HCT116 (cell line): ENCODE measurements at regions not wholly inside any gene's neighbourhood (a gene's known extent, or its start where the extent isn't known, plus 50 kb on each side); places are given as distances from the start of the nearest gene placed in this dataset.

Experiments
- ATAC-seq: fragments of 200-7000 bp; cut with Tn5 transposase; 2 replicates; pipeline ENCODE4 v1.9.1; 2020; ENCODE audit warnings: mild to moderate bottlenecking, moderate library complexity
- BruUV-seq: library from RNA; stranded (reverse); fragments of 400-500 nt; replicated peaks from 2 replicates; lab custom pipeline; 2021; lab: Mats Ljungman, UMichigan
- CTCF ChIA-PET: fragments of 300-600 bp; sonication (Branson Sonifier 250); formaldehyde crosslinking; loops from one replicate; lab custom pipeline; 2021; ENCODE audit warnings: antibody characterized with exemption; lab: Charles Lee
- POLR2A ChIA-PET: fragments of 300-600, 350-600 bp; sonication (Branson Sonifier 250); formaldehyde crosslinking; loops from one replicate; lab custom pipeline; 2021; ENCODE audit warnings: antibody characterized with exemption; lab: Charles Lee
- RAD21 ChIA-PET, 2 experiments: fragments of 300-600 bp; sonication (Branson Sonifier 250); formaldehyde crosslinking; loops; one replicate each; lab custom pipeline; 2023; ENCODE audit warnings: low total read pairs in 2 of 2; ENCODE audit not compliant: uncharacterized antibody in 2 of 2, unreplicated experiment in 2 of 2, low non-redundant PET in 1 of 2; lab: Charles Lee
- DNase-seq: peaks from one replicate; pipeline ENCODE4 v3.0.0-alpha.2; 2010; ENCODE audit warnings: low read depth, low spot score
- H2AFZ ChIP-seq: fragments of 200-600 bp; shearing (Covaris generic), sonication (generic); 2 replicates; pipeline ENCODE4 v1.6.1; 2017; ENCODE audit warnings: low read depth, mixed run types, mixed read lengths, antibody characterized with exemption, low read length; ENCODE audit not compliant: poor library complexity, severe bottlenecking
- H3K27ac ChIP-seq: 2 replicates; pipeline ENCODE4 v1.5.1; 2012; ENCODE audit warnings: low read depth, low read length
- H3K27me3 ChIP-seq: fragments of 200-600 bp; sonication (generic); 2 replicates; pipeline ENCODE4 v1.6.1; 2016; ENCODE audit warnings: mixed run types, low read length, mixed read lengths; ENCODE audit not compliant: insufficient read depth
- H3K36me3 ChIP-seq, 2 experiments: fragments of 200-500 bp in 1 of 2; fragments of 200-600 bp in 1 of 2; sonication (Bioruptor generic) in 1 of 2; sonication (generic) in 1 of 2; 2 replicates each; pipeline versions ENCODE4 v1.5.1 to v1.6.1; 2014 to 2016; ENCODE audit warnings: low read length in 2 of 2, inconsistent platforms in 1 of 2, mixed read lengths in 1 of 2, mixed run types in 1 of 2; ENCODE audit not compliant: insufficient read depth in 2 of 2, control insufficient read depth in 1 of 2
- H3K4me1 ChIP-seq, 2 experiments: fragments of 200-600 bp in 1 of 2; sonication (generic) in 1 of 2; 2 replicates each; pipeline versions ENCODE4 v1.5.1 to v1.6.1; 2012 to 2017; ENCODE audit warnings: low read length in 2 of 2, inconsistent platforms in 1 of 2, mild to moderate bottlenecking in 1 of 2, mixed read lengths in 1 of 2, mixed run types in 1 of 2, moderate library complexity in 1 of 2; ENCODE audit not compliant: insufficient read depth in 2 of 2, control insufficient read depth in 1 of 2
- H3K4me2 ChIP-seq: fragments of 200-600 bp; sonication (generic); 2 replicates; pipeline ENCODE4 v1.6.1; 2017; ENCODE audit warnings: mixed run types, low read length, mixed read lengths
- H3K4me3 ChIP-seq, 2 experiments: fragments of 200-600 bp in 1 of 2; sonication (generic) in 1 of 2; replicated peaks in 1 of 2; 2 replicates each; pipeline ENCODE4 v1.5.1; 2011 to 2016; ENCODE audit warnings: low read length in 2 of 2, control low read depth in 1 of 2, low read depth in 1 of 2, mild to moderate bottlenecking in 1 of 2, mixed read lengths in 1 of 2, mixed run types in 1 of 2
- H3K79me2 ChIP-seq: fragments of 200-600 bp; sonication (generic); 2 replicates; pipeline ENCODE4 v1.6.1; 2017; ENCODE audit warnings: mild to moderate bottlenecking, mixed run types, low read length, moderate library complexity, mixed read lengths; ENCODE audit not compliant: insufficient read depth
- H3K9ac ChIP-seq: fragments of 200-600 bp; sonication (generic); 2 replicates; pipeline ENCODE4 v1.6.1; 2016; ENCODE audit warnings: low read length, mixed read lengths
- H3K9me2 ChIP-seq: fragments of 200-600 bp; sonication (generic), shearing (Covaris generic); 2 replicates; pipeline ENCODE4 v1.6.1; 2017; ENCODE audit warnings: mixed run types, mild to moderate bottlenecking, moderate library complexity; ENCODE audit not compliant: insufficient read depth
- H3K9me3 ChIP-seq, 2 experiments: fragments of 200-500 bp in 1 of 2; fragments of 200-600 bp in 1 of 2; sonication (Bioruptor generic) in 1 of 2; sonication (generic) in 1 of 2; 2 replicates each; pipeline ENCODE4 v1.6.1; 2014 to 2017; ENCODE audit warnings: low read length in 2 of 2, mixed read lengths in 2 of 2, inconsistent platforms in 1 of 2, low read depth in 1 of 2, mild to moderate bottlenecking in 1 of 2, mixed run types in 1 of 2, moderate library complexity in 1 of 2; ENCODE audit not compliant: control insufficient read depth in 1 of 2, insufficient read depth in 1 of 2
- H4K20me1 ChIP-seq: fragments of 200-600 bp; sonication (generic), shearing (Covaris generic); 2 replicates; pipeline ENCODE4 v1.6.1; 2017; ENCODE audit warnings: mixed run types, mild to moderate bottlenecking, moderate library complexity; ENCODE audit not compliant: insufficient read depth
- ATF3 ChIP-seq: IDR thresholded peaks from 2 replicates; pipeline ENCODE4 v1.6.1; 2012
- CEBPB ChIP-seq: IDR thresholded peaks from 2 replicates; pipeline ENCODE4 v1.6.1; 2012; ENCODE audit warnings: low read depth
- CTCF ChIP-seq, 3 experiments: fragments of 200-600 bp in 1 of 3; sonication (generic) in 1 of 3; IDR thresholded peaks in 2 of 3; conservative IDR thresholded peaks in 1 of 3; 2 replicates each; pipeline ENCODE4 v1.5.1; 2012 to 2017; ENCODE audit warnings: low read depth in 2 of 3, low read length in 2 of 3, antibody characterized with exemption in 1 of 3, borderline replicate concordance in 1 of 3, control low read depth in 1 of 3, mild to moderate bottlenecking in 1 of 3, mixed read lengths in 1 of 3, mixed run types in 1 of 3, moderate library complexity in 1 of 3; ENCODE audit not compliant: insufficient read depth in 1 of 3
- ELF1 ChIP-seq: IDR thresholded peaks from 2 replicates; pipeline ENCODE4 v1.6.1; 2012; ENCODE audit warnings: low read depth, borderline replicate concordance
- EZH2 ChIP-seq: fragments of 200-600 bp; sonication (generic); IDR thresholded peaks from 2 replicates; pipeline ENCODE4 v1.6.1; 2017; ENCODE audit warnings: antibody characterized with exemption, mixed run types
- POLR2A ChIP-seq: IDR thresholded peaks from 2 replicates; pipeline ENCODE4 v1.7.0; 2011; ENCODE audit warnings: borderline replicate concordance; ENCODE audit not compliant: insufficient read depth, insufficient read length; ENCODE audit errors: extremely low read depth
- RAD21 ChIP-seq: IDR thresholded peaks from 2 replicates; pipeline ENCODE4 v1.6.1; 2012; ENCODE audit warnings: low read depth, mild to moderate bottlenecking
- TCF7L2 ChIP-seq: IDR thresholded peaks from 2 replicates; pipeline ENCODE4 v1.7.0; 2011; ENCODE audit warnings: borderline replicate concordance, inconsistent platforms; ENCODE audit not compliant: insufficient read depth, insufficient read length; ENCODE audit errors: extremely low read depth
- YY1 ChIP-seq: IDR thresholded peaks from 2 replicates; pipeline ENCODE4 v1.6.1; 2011; ENCODE audit warnings: low read length, low read depth, moderate library complexity, mild to moderate bottlenecking; ENCODE audit not compliant: insufficient replicate concordance; ENCODE audit errors: extremely low read depth
- ZBTB33 ChIP-seq: IDR thresholded peaks from 2 replicates; pipeline ENCODE4 v1.6.1; 2011; ENCODE audit warnings: mild to moderate bottlenecking, low read length, moderate library complexity; ENCODE audit not compliant: insufficient replicate concordance; ENCODE audit errors: extremely low read depth
- intact Hi-C: fragments of 100-400 bp; cut with micrococcal nuclease; formaldehyde crosslinking; loops from 2 replicates; pipeline ENCODE4 v1.10.0; 2022

GRCh38 chr3:115211810-115212492, 64.9 kb upstream of the ZBTB20 start:
- Histone ChIP-seq H3K4me1 (no peaks in the 10 kb centered on the region), H3K9me2 (no peaks in the 10 kb centered on the region), H3K27me3 (no peaks in the 10 kb centered on the region), H3K9ac (no peak overlapping the region), H3K9me3 (no peaks in the 10 kb centered on the region), H2AFZ (no peak overlapping the region), H3K36me3 (no peaks in the 10 kb centered on the region), H3K4me3 (no peak overlapping the region), H4K20me1 (no peaks in the 10 kb centered on the region), H3K79me2 (no peaks in the 10 kb centered on the region), H3K27ac (no peak overlapping the region), H3K4me2 (no peak overlapping the region)
- TF ChIP-seq RAD21 (no peak), YY1 (no peak), CEBPB (no peak), ELF1 (no peak)
- intact Hi-C loops: loop anchor here (10.0 kb wide), 1 partner anchor 847 kb away; no protein-coding TSS in a partner anchor
- RAD21 ChIA-PET: no interaction called here
- CTCF ChIA-PET: no interaction called here
- DNase-seq (no peak), ATAC-seq (no peak)
- POLR2A ChIA-PET: no interaction called here
- BruUV-seq: no TSS peak

GRCh38 chr3:115212615-115213014, 65.5 kb upstream of the ZBTB20 start:
- Histone ChIP-seq H3K4me3 (no peak overlapping the region), H3K9me3 (no peaks in the 10 kb centered on the region), H3K4me1 (peaks cover 0 to 4% of the 10 kb centered on the region in 2 experiments; a peak in 2 of 4 replicates), H3K36me3 (no peaks in the 10 kb centered on the region), H3K9ac (no peak overlapping the region), H2AFZ (no peak overlapping the region), H3K9me2 (no peaks in the 10 kb centered on the region), H3K79me2 (no peaks in the 10 kb centered on the region), H3K27ac (no peak overlapping the region), H3K4me2 (no peak overlapping the region), H4K20me1 (no peaks in the 10 kb centered on the region), H3K27me3 (no peaks in the 10 kb centered on the region)
- RAD21 ChIA-PET: no interaction called here
- POLR2A ChIA-PET: no interaction called here
- intact Hi-C loops: loop anchor here (10.0 kb wide), 1 partner anchor 848 kb away; no protein-coding TSS in a partner anchor
- DNase-seq: no peak
- ATAC-seq: no peak
- CTCF ChIA-PET: no interaction called here
- no TSS peak for BruUV-seq
- TF ChIP-seq ELF1: no peak
- TF ChIP-seq POLR2A: no peak
- no peak for TF ChIP-seq CEBPB
- no peak for TF ChIP-seq CTCF (IDR thresholded peaks at IDR 0.05 in 2 of 3, conservative IDR thresholded peaks at IDR 0.05 in 1 of 3; ENCODE audit: borderline replicate concordance in 1 of 3, insufficient read depth in 1 of 3, low read depth in 2 of 3, low read length in 2 of 3)
- no peak for TF ChIP-seq EZH2
- no peak for TF ChIP-seq TCF7L2
- no peak for TF ChIP-seq ZBTB33
- no peak for TF ChIP-seq ATF3
